LNCAP (cell line): ENCODE measurements at regions not wholly inside any gene's neighbourhood (a gene's known extent, or its start where the extent isn't known, plus 50 kb on each side); places are given as distances from the start of the nearest gene placed in this dataset.

ENCODE experiments used
- TF ChIP-seq, protein P1 (sequence below): fragments of 450-650 bp; IDR thresholded peaks from 2 replicates; pipeline ENCODE4 v1.5.1; 2017; ENCODE audit warnings: mild to moderate bottlenecking

DNA sequence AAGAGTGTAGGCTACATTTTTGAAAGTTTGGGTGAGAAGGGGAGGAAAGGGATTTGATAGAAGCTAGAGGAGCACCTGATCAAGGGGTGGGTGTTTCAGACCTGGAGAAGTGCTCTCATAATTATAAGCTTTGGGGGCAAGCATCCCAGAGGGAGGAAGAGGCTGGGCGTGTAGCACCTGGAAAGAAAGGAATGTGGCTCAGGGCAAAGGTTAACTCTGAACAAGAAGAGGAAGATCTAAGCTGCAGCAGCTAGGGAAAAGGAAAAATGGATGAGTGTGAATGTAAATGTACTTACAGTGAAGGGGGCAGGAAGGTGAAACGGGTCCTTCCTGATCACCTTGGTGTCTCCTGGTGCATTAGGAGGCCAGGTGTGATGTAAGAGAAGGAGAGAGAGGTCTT lies 49.8 kb upstream of the ANKRD55 start:
- TF ChIP-seq, protein P1, sequence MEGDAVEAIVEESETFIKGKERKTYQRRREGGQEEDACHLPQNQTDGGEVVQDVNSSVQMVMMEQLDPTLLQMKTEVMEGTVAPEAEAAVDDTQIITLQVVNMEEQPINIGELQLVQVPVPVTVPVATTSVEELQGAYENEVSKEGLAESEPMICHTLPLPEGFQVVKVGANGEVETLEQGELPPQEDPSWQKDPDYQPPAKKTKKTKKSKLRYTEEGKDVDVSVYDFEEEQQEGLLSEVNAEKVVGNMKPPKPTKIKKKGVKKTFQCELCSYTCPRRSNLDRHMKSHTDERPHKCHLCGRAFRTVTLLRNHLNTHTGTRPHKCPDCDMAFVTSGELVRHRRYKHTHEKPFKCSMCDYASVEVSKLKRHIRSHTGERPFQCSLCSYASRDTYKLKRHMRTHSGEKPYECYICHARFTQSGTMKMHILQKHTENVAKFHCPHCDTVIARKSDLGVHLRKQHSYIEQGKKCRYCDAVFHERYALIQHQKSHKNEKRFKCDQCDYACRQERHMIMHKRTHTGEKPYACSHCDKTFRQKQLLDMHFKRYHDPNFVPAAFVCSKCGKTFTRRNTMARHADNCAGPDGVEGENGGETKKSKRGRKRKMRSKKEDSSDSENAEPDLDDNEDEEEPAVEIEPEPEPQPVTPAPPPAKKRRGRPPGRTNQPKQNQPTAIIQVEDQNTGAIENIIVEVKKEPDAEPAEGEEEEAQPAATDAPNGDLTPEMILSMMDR = no peak
